Spleen (tissue), 7 donors: ENCODE measurements at regions not wholly inside any gene's neighbourhood (a gene's known extent, or its start where the extent isn't known, plus 50 kb on each side); places are given as distances from the start of the nearest gene placed in this dataset.

Source experiments
- CTCF ChIP-seq, 11 experiments: fragments of 200-600 bp in 7 of 11; fragments of 450-650 bp in 4 of 11; sonication (generic) in 4 of 11; IDR thresholded peaks in 8 of 11; conservative IDR thresholded peaks in 3 of 11; 1 replicate in 7 of 11; 2 replicates in 4 of 11; pipeline versions ENCODE4 v1.4.0 to v1.8.0; 2016 to 2021; ENCODE audit warnings: antibody characterized with exemption in 11 of 11, inconsistent platforms in 4 of 11, mild to moderate bottlenecking in 1 of 11
- POLR2A ChIP-seq, 3 donors: fragments of 450-650 bp; IDR thresholded peaks; one replicate each; pipeline ENCODE4 v1.5.1; 2017; ENCODE audit warnings: antibody characterized with exemption in 3 of 3, mild to moderate bottlenecking in 1 of 3
- POLR2AphosphoS5 ChIP-seq, 3 donors: sonication (generic); formaldehyde crosslinking; IDR thresholded peaks; one replicate each; pipeline ENCODE4 v1.5.1; 2017; ENCODE audit warnings: antibody characterized with exemption in 3 of 3
- donor health status: DM: no; HTN: no; CAD: no; lungs with moderate emphysema.
- donor health status: DM: no; HTN: no; CAD: no.
- donor health status: DM: no; HTN: no; CAD: no.

GRCh38 chr5:56686337-56687195 lies 128.8 kb upstream of the MAP3K1 start:
- no peak for TF ChIP-seq CTCF (IDR thresholded peaks at IDR 0.05 in 8 of 11, conservative IDR thresholded peaks at IDR 0.05 in 3 of 11)
- no peak for TF ChIP-seq POLR2A (IDR thresholded peaks at IDR 0.05)
- TF ChIP-seq POLR2AphosphoS5 (IDR thresholded peaks at IDR 0.05), result peak in 1 of 3 donors; percentile 28
